ENCODE measurements at regions not wholly inside any gene's neighbourhood (a gene's known extent, or its start where the extent isn't known, plus 50 kb on each side); places are given as distances from the start of the nearest gene placed in this dataset.

- Histone ChIP-seq H3K4me3 (no peak overlapping the region), H3K9me3 (no peaks in the 10 kb centered on the region), H3K36me3 (no peaks in the 10 kb centered on the region), H3K4me1 (ENCODE audit: insufficient read depth) (no peaks in the 10 kb centered on the region), H3K27me3 (no peaks in the 10 kb centered on the region), H3K27ac (no peak overlapping the region)
- DNase-seq, result no peak
- WGBS, 3 donors, result 86 to 88% (median 87%) methylated on average over 3 of the region's 3 CpGs
- TF ChIP-seq POLR2A (IDR thresholded peaks at IDR 0.05), result no peak
- TF ChIP-seq CTCF (IDR thresholded peaks at IDR 0.05), result no peak
- intact Hi-C loops (cut with DNase I), result no loop called here
Observed at GRCh38 chr3:155007729-155008128, 72.4 kb upstream of the MME start.

- no peaks in the 10 kb centered on the region for H3K4me1 ChIP-seq (ENCODE audit: insufficient read depth)
- TF ChIP-seq CTCF (IDR thresholded peaks at IDR 0.05), result no peak
- TF ChIP-seq POLR2A (IDR thresholded peaks at IDR 0.05), result no peak
- TF ChIP-seq EP300 (IDR thresholded peaks at IDR 0.05), result no peak
- H3K9me3 ChIP-seq, result no peaks in the 10 kb centered on the region
- 76 to 80% (median 77%) methylated on average over 7 of the region's 7 CpGs for WGBS, 3 donors
- H3K27ac ChIP-seq, result no peak overlapping the region
- no peak for DNase-seq
- H3K27me3 ChIP-seq, result no peaks in the 10 kb centered on the region
- H3K36me3 ChIP-seq, result no peaks in the 10 kb centered on the region
- H3K4me3 ChIP-seq, result no peak overlapping the region
- intact Hi-C loops (cut with DNase I), result no loop called here
Observed at GRCh38 chr3:155001289-155002010, 78.7 kb upstream of the MME start.

GRCh38 chr3:154992655-154993054 lies 87.5 kb upstream of the MME start:
- no peaks in the 10 kb centered on the region for H3K4me1 ChIP-seq (ENCODE audit: insufficient read depth)
- no peak overlapping the region for H3K27ac ChIP-seq
- H3K27me3 ChIP-seq, result no peaks in the 10 kb centered on the region
- H3K9me3 ChIP-seq, result no peaks in the 10 kb centered on the region
- intact Hi-C loops (cut with DNase I), result no loop called here
- TF ChIP-seq POLR2A (IDR thresholded peaks at IDR 0.05) (no peak), CTCF (IDR thresholded peaks at IDR 0.05) (no peak), EP300 (IDR thresholded peaks at IDR 0.05) (no peak)
- H3K36me3 ChIP-seq, result no peaks in the 10 kb centered on the region
- no peak overlapping the region for H3K4me3 ChIP-seq
- DNase-seq, result no peak

- Histone ChIP-seq H3K36me3 (no peaks in the 10 kb centered on the region), H3K4me1 (ENCODE audit: insufficient read depth) (no peaks in the 10 kb centered on the region), H3K27ac (no peak overlapping the region), H3K27me3 (no peaks in the 10 kb centered on the region), H3K4me3 (no peak overlapping the region), H3K9me3 (no peaks in the 10 kb centered on the region)
- no peak for TF ChIP-seq EP300 (IDR thresholded peaks at IDR 0.05)
- TF ChIP-seq CTCF (IDR thresholded peaks at IDR 0.05), result no peak
- no peak for TF ChIP-seq POLR2A (IDR thresholded peaks at IDR 0.05)
- intact Hi-C loops (cut with DNase I), result no loop called here
- DNase-seq, result no peak
Observed at GRCh38 chr3:154990543-154990942, 89.6 kb upstream of the MME start.
